Esophagus (tissue), 2 donors: ENCODE measurements at regions not wholly inside any gene's neighbourhood (a gene's known extent, or its start where the extent isn't known, plus 50 kb on each side); places are given as distances from the start of the nearest gene placed in this dataset.

ENCODE experiments used
- H3K27ac ChIP-seq, 2 donors: one replicate each; pipeline ENCODE4 v1.5.1; 2013; ENCODE audit warnings: low read depth in 2 of 2, mild to moderate bottlenecking in 2 of 2, inconsistent platforms in 1 of 2, low read length in 1 of 2, moderate library complexity in 1 of 2
- H3K27me3 ChIP-seq, 2 donors: one replicate each; pipeline ENCODE4 v1.6.1; 2013; ENCODE audit warnings: low read length in 2 of 2, control low read depth in 1 of 2, mild to moderate bottlenecking in 1 of 2; ENCODE audit not compliant: insufficient read depth in 2 of 2, control insufficient read depth in 1 of 2
- H3K36me3 ChIP-seq, 2 donors: one replicate each; pipeline ENCODE4 v1.6.1; 2013; ENCODE audit warnings: low read length in 1 of 2; ENCODE audit not compliant: control insufficient read depth in 2 of 2, insufficient read depth in 2 of 2
- H3K4me1 ChIP-seq, 2 donors: one replicate each; pipeline ENCODE4 v1.6.1; 2013; ENCODE audit warnings: low read length in 1 of 2; ENCODE audit not compliant: control insufficient read depth in 2 of 2, insufficient read depth in 2 of 2
- H3K4me3 ChIP-seq, 2 donors: one replicate each; pipeline ENCODE4 v1.5.1; 2013; ENCODE audit warnings: low read length in 2 of 2, mild to moderate bottlenecking in 2 of 2, low read depth in 1 of 2, moderate library complexity in 1 of 2
- H3K9me3 ChIP-seq, 2 donors: one replicate each; pipeline ENCODE4 v1.6.1; 2013; ENCODE audit warnings: mild to moderate bottlenecking in 2 of 2, low read depth in 1 of 2, low read length in 1 of 2, moderate library complexity in 1 of 2; ENCODE audit not compliant: control insufficient read depth in 2 of 2, insufficient read depth in 1 of 2
- WGBS, 2 donors: extraction: QIAGEN DNeasy Blood & Tissue Kit; methylation state at CpG; one replicate each; pipeline ENCODE4 v1.1.7; 2013; 5-methylcytosine and 5-hydroxymethylcytosine counted together
- donor health status: healthy with polysubstance abuse.
- donor health status: Bipolar disorder and iron deficiency.

GRCh38 chr12:131489718-131490117, 221.2 kb upstream of the SFSWAP start:
- WGBS, 2 donors, result 89 to 93% methylated on average over 3 of the region's 3 CpGs
- Histone ChIP-seq H3K27me3 (no peaks in the 10 kb centered on the region), H3K9me3 (no peaks in the 10 kb centered on the region), H3K36me3 (no peaks in the 10 kb centered on the region), H3K4me3 (no peak overlapping the region), H3K27ac (no peak overlapping the region), H3K4me1 (peaks cover 3 to 5% of the 10 kb centered on the region in 2 donors)

DNA sequence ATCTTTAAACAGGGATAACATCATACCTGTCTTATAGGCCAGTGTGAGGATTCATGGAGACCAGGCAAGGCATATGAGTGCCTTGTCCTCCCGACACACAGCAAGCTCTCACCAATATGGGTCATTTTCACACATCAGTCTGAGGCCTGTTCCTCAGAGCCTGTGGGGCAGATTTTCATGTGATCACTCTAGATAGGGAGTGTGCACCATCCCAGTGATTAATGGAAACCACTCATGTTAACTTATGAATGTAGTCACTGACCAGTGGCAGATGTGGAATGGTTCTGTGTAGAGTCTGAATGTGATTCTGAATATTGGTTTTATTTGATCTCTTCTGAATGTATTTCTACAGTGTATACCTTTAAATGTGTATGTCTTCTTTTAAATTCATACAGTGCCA, 219.7 kb upstream of the SFSWAP start:
- H3K4me1 ChIP-seq, result peaks cover 3 to 5% of the 10 kb centered on the region in 2 donors
- H3K4me3 ChIP-seq, result no peak overlapping the region
- no peaks in the 10 kb centered on the region for H3K9me3 ChIP-seq
- no peaks in the 10 kb centered on the region for H3K36me3 ChIP-seq
- no peaks in the 10 kb centered on the region for H3K27me3 ChIP-seq
- 89 to 96% methylated on average over 1 of the region's 1 CpG for WGBS, 2 donors
- no peak overlapping the region for H3K27ac ChIP-seq

DNA sequence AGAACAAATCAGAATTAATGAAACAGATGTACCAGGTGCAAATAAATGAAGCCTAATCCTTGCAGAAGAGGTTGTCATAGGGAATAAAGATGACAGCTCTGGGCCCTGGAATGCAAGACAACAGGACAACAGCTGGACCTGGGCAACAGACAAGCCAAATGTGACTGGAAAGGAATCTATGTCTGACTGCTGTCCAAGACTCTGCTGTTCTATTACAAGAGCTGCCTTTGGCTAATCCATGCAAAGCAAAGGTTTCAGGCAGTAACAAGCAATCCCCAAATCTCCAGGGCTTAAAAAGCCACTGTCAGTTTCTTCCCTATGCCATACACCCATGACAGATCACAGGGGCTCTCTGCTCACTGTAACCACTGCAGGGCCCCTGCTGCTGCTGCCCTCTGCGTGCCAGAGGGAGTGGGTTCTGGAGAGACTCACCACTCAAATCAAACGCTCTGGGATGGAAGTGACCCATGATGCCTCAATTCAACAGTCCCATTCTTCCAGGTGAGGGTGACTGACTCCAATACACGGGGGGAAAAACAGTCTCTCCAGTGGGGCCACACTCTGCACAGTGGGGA, 218.9 kb upstream of the SFSWAP start:
- Histone ChIP-seq H3K4me1 (peaks cover 3 to 5% of the 10 kb centered on the region in 2 donors), H3K27ac (no peak overlapping the region)

GRCh38 chr12:131493068-131493826, 217.6 kb upstream of the SFSWAP start:
- Histone ChIP-seq H3K4me1 (peaks cover 2 to 3% of the 10 kb centered on the region in 2 donors), H3K27me3 (no peaks in the 10 kb centered on the region), H3K4me3 (no peak overlapping the region), H3K36me3 (no peaks in the 10 kb centered on the region), H3K27ac (no peak overlapping the region), H3K9me3 (no peaks in the 10 kb centered on the region)
- 76 to 79% methylated on average over 19 to 21 of the region's 34 CpGs for WGBS, 2 donors

More for the DNA sequence above, 218.9 kb upstream of the SFSWAP start:
- H3K36me3 ChIP-seq, result no peaks in the 10 kb centered on the region
- WGBS, 2 donors, result 77 to 81% methylated on average over 3 of the region's 3 CpGs
- H3K4me3 ChIP-seq, result no peak overlapping the region
- H3K27me3 ChIP-seq, result no peaks in the 10 kb centered on the region
- H3K9me3 ChIP-seq, result no peaks in the 10 kb centered on the region

- Histone ChIP-seq H3K27ac (no peak overlapping the region), H3K9me3 (no peaks in the 10 kb centered on the region), H3K27me3 (no peaks in the 10 kb centered on the region), H3K4me3 (no peak overlapping the region), H3K36me3 (no peaks in the 10 kb centered on the region), H3K4me1 (no peaks in the 10 kb centered on the region)
- WGBS, 2 donors, result 92 to 94% methylated on average over 24 of the region's 24 CpGs
These were observed 216.7 kb upstream of the SFSWAP start for GRCh38 chr12:131494216-131494615.

- H3K9me3 ChIP-seq, result no peaks in the 10 kb centered on the region
- no peaks in the 10 kb centered on the region for H3K27me3 ChIP-seq
- no peak overlapping the region for H3K4me3 ChIP-seq
- H3K36me3 ChIP-seq, result no peaks in the 10 kb centered on the region
- 85 to 88% methylated on average over 9 of the region's 9 CpGs for WGBS, 2 donors
- no peaks in the 10 kb centered on the region for H3K4me1 ChIP-seq
- H3K27ac ChIP-seq, result no peak overlapping the region
These were observed 216.0 kb upstream of the SFSWAP start for GRCh38 chr12:131494741-131495524.

GRCh38 chr12:131497966-131498365, 212.9 kb upstream of the SFSWAP start:
- Histone ChIP-seq H3K36me3 (no peaks in the 10 kb centered on the region), H3K9me3 (no peaks in the 10 kb centered on the region)
- WGBS, 2 donors, result 87 to 91% methylated on average over 2 of the region's 2 CpGs

DNA sequence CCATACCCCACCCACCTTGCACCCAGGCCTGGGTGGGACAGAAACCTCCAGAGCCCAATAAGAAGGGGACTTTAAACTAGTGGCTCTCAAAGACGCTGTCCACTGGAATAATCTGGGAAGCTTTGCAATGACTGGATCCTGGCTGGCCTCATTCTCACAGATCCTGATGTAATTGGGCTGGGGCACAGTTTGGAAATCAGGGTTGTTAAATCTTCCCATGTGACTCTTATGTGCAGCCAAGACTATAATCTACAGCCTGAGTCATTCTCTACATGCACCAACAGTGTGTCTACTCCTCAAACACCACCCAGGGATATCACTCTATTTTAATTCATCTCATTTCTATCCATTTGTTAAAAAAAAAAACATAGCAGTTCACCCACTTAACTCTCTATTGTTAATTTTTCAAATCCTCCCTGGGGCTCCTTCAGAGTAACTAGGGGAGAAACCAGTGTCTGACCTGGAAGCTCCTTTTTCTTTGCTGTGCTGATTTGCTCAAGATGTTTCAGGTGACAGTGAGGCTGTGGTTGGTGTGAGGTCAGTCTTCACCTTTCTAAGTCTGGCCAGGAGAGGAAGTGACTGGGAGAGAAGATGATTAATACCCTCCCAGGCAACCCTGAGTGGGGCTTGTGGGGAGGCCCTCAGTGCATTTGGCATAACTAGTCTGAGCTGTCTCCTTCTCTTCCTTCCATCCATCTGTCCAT, 211.6 kb upstream of the SFSWAP start:
- H3K9me3 ChIP-seq, result no peaks in the 10 kb centered on the region
- WGBS, 2 donors, result 18 to 34% methylated on average over 1 of the region's 1 CpG

More at GRCh38 chr12:131497966-131498365, 212.9 kb upstream of the SFSWAP start:
- Histone ChIP-seq H3K4me3 (no peak overlapping the region), H3K4me1 (no peaks in the 10 kb centered on the region), H3K27ac (no peak overlapping the region), H3K27me3 (no peaks in the 10 kb centered on the region)

DNA sequence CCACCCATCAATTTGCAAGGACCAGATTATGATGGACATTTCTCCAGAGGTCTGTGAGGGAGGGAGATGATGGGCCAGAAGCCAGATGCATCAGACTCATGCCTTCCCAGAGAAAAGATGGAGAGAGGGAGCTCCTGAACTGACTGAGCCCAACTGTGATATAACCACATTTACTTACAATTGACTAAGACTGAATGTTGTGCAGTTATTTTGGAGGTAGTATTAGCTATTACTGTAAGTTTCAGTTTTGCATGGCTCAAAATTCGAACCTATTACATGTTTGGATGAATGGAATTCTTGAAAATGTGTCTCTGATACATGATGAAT, 211.1 kb upstream of the SFSWAP start:
- Histone ChIP-seq H3K36me3 (no peaks in the 10 kb centered on the region), H3K9me3 (no peaks in the 10 kb centered on the region), H3K4me3 (no peak overlapping the region), H3K27me3 (no peaks in the 10 kb centered on the region), H3K4me1 (no peaks in the 10 kb centered on the region), H3K27ac (no peak overlapping the region)
- WGBS, 2 donors, result 40 to 55% methylated on average over 1 of the region's 1 CpG

More for the DNA sequence above, 211.6 kb upstream of the SFSWAP start:
- no peaks in the 10 kb centered on the region for H3K27me3 ChIP-seq
- H3K27ac ChIP-seq, result no peak overlapping the region
- H3K4me3 ChIP-seq, result no peak overlapping the region
- H3K4me1 ChIP-seq, result no peaks in the 10 kb centered on the region
- no peaks in the 10 kb centered on the region for H3K36me3 ChIP-seq
